OCI-LY7 (cell line): ENCODE measurements at regions not wholly inside any gene's neighbourhood (a gene's known extent, or its start where the extent isn't known, plus 50 kb on each side); places are given as distances from the start of the nearest gene placed in this dataset.

Experiments
- BruUV-seq: library from RNA; stranded (reverse); fragments of 400-500 nt; replicated peaks from 2 replicates; lab custom pipeline; 2021; lab: Mats Ljungman, UMichigan
- CTCF ChIA-PET: fragments of 300-600 bp; sonication (Branson Sonifier 250); formaldehyde crosslinking; loops from one replicate; lab custom pipeline; 2022; ENCODE audit warnings: antibody characterized with exemption; ENCODE audit not compliant: unreplicated experiment; lab: Charles Lee
- POLR2A ChIA-PET: fragments of 300-600 bp; sonication (Branson Sonifier 250); formaldehyde crosslinking; loops from one replicate; lab custom pipeline; 2022; ENCODE audit warnings: antibody characterized with exemption; lab: Charles Lee
- DNase-seq: peaks from one replicate; pipeline ENCODE4 v3.0.0-alpha.2; 2015; ENCODE audit warnings: low spot score
- H2AFZ ChIP-seq: fragments of 200-600 bp; sonication (generic), shearing (Covaris generic); 2 replicates; pipeline ENCODE4 v1.6.1; 2014; ENCODE audit warnings: mild to moderate bottlenecking, antibody characterized with exemption, low read length, moderate library complexity
- H3K27ac ChIP-seq: fragments of 200-600 bp; sonication (generic); 2 replicates; pipeline ENCODE4 v1.5.1; 2014; ENCODE audit warnings: mixed run types, low read depth, mild to moderate bottlenecking, moderate library complexity, low read length, inconsistent platforms; ENCODE audit not compliant: poor library complexity, severe bottlenecking
- H3K36me3 ChIP-seq: fragments of 200-600 bp; sonication (generic); 2 replicates; pipeline ENCODE4 v1.6.1; 2014; ENCODE audit warnings: mild to moderate bottlenecking, antibody characterized with exemption, low read length, moderate library complexity, mixed read lengths; ENCODE audit not compliant: insufficient read depth
- H3K4me1 ChIP-seq: fragments of 200-600 bp; sonication (generic); 2 replicates; pipeline ENCODE4 v1.5.1; 2014; ENCODE audit warnings: mild to moderate bottlenecking, low read length; ENCODE audit not compliant: insufficient read depth, poor library complexity, severe bottlenecking
- H3K4me2 ChIP-seq: fragments of 200-600 bp; sonication (generic); 2 replicates; pipeline ENCODE4 v1.6.1; 2014; ENCODE audit warnings: mild to moderate bottlenecking, low read length
- H3K4me3 ChIP-seq: fragments of 200-600 bp; sonication (generic); 2 replicates; pipeline ENCODE4 v1.5.1; 2014; ENCODE audit warnings: mild to moderate bottlenecking, low read depth, low read length; ENCODE audit not compliant: poor library complexity, severe bottlenecking
- H3K79me2 ChIP-seq: fragments of 200-600 bp; sonication (generic); 2 replicates; pipeline ENCODE4 v1.6.1; 2016; ENCODE audit warnings: low read depth, mild to moderate bottlenecking, low read length, moderate library complexity, mixed read lengths; ENCODE audit not compliant: insufficient read depth
- H3K9me2 ChIP-seq: fragments of 200-600 bp; sonication (generic); 2 replicates; pipeline ENCODE4 v1.6.1; 2016; ENCODE audit warnings: mild to moderate bottlenecking, low read length, mixed read lengths; ENCODE audit not compliant: insufficient read depth
- H3K9me3 ChIP-seq: fragments of 200-600 bp; sonication (generic); 2 replicates; pipeline ENCODE4 v1.6.1; 2014; ENCODE audit warnings: mild to moderate bottlenecking, mixed run types, low read length, mixed read lengths
- H4K20me1 ChIP-seq: fragments of 200-600 bp; sonication (generic); 2 replicates; pipeline ENCODE4 v1.6.1; 2014; ENCODE audit warnings: mild to moderate bottlenecking, antibody characterized with exemption, low read length, moderate library complexity, mixed read lengths; ENCODE audit not compliant: insufficient read depth
- CTCF ChIP-seq: fragments of 200-600 bp; sonication (generic); conservative IDR thresholded peaks from 2 replicates; pipeline ENCODE4 v1.5.1; 2014; ENCODE audit warnings: mild to moderate bottlenecking, antibody characterized with exemption, low read length, moderate library complexity, mixed read lengths
- EZH2phosphoT487 ChIP-seq: fragments of 200-600 bp; sonication (generic); IDR thresholded peaks from 2 replicates; pipeline ENCODE4 v1.6.1; 2018; ENCODE audit warnings: low read depth, borderline replicate concordance, mild to moderate bottlenecking, mixed run types, antibody characterized with exemption, low read length, moderate library complexity, mixed read lengths
- intact Hi-C: fragments of 100-400 bp; cut with micrococcal nuclease; formaldehyde crosslinking; loops from one replicate; pipeline ENCODE4 v1.10.0; 2022; ENCODE audit not compliant: unreplicated experiment

- no peak overlapping the region for H3K4me3 ChIP-seq
- no peak overlapping the region for H3K27ac ChIP-seq
- DNase-seq = no peak
- TF ChIP-seq EZH2phosphoT487 = no peak
- TF ChIP-seq CTCF = no peak
- H3K9me3 ChIP-seq = no peaks in the 10 kb centered on the region
- H3K9me2 ChIP-seq = no peaks in the 10 kb centered on the region
- no peak overlapping the region for H3K4me2 ChIP-seq
- POLR2A ChIA-PET = no interaction called here
- no peaks in the 10 kb centered on the region for H4K20me1 ChIP-seq
- no peak overlapping the region for H2AFZ ChIP-seq
- no TSS peak for BruUV-seq
- no peaks in the 10 kb centered on the region for H3K4me1 ChIP-seq
- H3K79me2 ChIP-seq = no peaks in the 10 kb centered on the region
- intact Hi-C loops = no loop called here
- CTCF ChIA-PET = no interaction called here
- H3K36me3 ChIP-seq = no peaks in the 10 kb centered on the region
Observed at GRCh38 chr11:95450547-95451123, 219.6 kb upstream of the SESN3 start.

- CTCF ChIA-PET = no interaction called here
- Histone ChIP-seq H3K4me1 (no peaks in the 10 kb centered on the region), H3K9me3 (no peaks in the 10 kb centered on the region), H3K36me3 (no peaks in the 10 kb centered on the region), H3K9me2 (no peaks in the 10 kb centered on the region), H3K79me2 (no peaks in the 10 kb centered on the region), H3K4me2 (no peak overlapping the region), H2AFZ (no peak overlapping the region), H4K20me1 (no peaks in the 10 kb centered on the region), H3K27ac (no peak overlapping the region), H3K4me3 (no peak overlapping the region)
- intact Hi-C loops = no loop called here
- POLR2A ChIA-PET = interaction anchor here (0.7 to 0.9 kb wide), 2 partner anchors 9 to 25 kb away, joined by 3 read pairs; no protein-coding TSS in a partner anchor
- BruUV-seq = no TSS peak
- no peak for DNase-seq
- no peak for TF ChIP-seq CTCF
- no peak for TF ChIP-seq EZH2phosphoT487
Observed at GRCh38 chr11:95445746-95446333, 214.8 kb upstream of the SESN3 start.
